ENCODE measurements at regions not wholly inside any gene's neighbourhood (a gene's known extent, or its start where the extent isn't known, plus 50 kb on each side); places are given as distances from the start of the nearest gene placed in this dataset.

DNA sequence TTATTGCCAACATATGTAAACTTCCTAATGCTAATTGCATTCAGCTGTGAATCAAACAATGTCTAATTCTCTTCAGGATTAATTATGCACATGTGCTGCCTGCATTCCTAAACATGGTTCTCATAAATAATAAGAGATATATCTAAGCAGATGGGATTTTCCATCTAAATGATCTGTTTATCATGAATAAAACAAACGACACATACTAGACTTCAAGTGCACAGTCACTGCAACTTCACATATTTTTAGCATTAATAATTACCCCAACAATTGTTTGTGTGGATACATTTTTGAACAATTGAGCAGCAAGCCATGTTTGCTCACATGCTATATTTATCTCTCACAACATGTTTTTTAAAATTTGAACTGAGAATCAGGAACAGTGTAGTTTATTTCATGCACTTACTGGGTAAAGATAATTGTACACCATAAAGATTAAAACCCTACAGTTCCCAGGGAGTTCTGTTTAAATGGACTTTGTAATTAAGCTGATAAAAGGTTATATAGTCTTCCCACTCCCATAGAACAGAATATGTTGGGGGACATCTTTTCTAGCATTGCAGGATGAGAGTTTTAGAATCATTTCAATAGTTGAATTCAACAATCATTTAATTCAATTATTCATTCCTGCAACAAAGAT lies 378.5 kb downstream of the MDFIC start:
- H3K27me3 ChIP-seq: no peaks in the 10 kb centered on the region
- H3K27ac ChIP-seq: no peak overlapping the region
- H3K9me3 ChIP-seq: no peaks in the 10 kb centered on the region
- no peak for DNase-seq
- TF ChIP-seq POLR2A (IDR thresholded peaks at IDR 0.05): no peak
- TF ChIP-seq, protein P1, sequence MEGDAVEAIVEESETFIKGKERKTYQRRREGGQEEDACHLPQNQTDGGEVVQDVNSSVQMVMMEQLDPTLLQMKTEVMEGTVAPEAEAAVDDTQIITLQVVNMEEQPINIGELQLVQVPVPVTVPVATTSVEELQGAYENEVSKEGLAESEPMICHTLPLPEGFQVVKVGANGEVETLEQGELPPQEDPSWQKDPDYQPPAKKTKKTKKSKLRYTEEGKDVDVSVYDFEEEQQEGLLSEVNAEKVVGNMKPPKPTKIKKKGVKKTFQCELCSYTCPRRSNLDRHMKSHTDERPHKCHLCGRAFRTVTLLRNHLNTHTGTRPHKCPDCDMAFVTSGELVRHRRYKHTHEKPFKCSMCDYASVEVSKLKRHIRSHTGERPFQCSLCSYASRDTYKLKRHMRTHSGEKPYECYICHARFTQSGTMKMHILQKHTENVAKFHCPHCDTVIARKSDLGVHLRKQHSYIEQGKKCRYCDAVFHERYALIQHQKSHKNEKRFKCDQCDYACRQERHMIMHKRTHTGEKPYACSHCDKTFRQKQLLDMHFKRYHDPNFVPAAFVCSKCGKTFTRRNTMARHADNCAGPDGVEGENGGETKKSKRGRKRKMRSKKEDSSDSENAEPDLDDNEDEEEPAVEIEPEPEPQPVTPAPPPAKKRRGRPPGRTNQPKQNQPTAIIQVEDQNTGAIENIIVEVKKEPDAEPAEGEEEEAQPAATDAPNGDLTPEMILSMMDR (IDR thresholded peaks at IDR 0.05): no peak
- no peaks in the 10 kb centered on the region for H3K4me1 ChIP-seq
- no peaks in the 10 kb centered on the region for H3K36me3 ChIP-seq
- whole genome bisulfite sequencing, 2 donors: 67 to 82% methylated on average over 1 of the region's 1 CpG
- intact Hi-C loops (cut with DNase I): no loop called here
- no peak overlapping the region for H3K4me3 ChIP-seq (replicated peaks in 1 of 3)

DNA sequence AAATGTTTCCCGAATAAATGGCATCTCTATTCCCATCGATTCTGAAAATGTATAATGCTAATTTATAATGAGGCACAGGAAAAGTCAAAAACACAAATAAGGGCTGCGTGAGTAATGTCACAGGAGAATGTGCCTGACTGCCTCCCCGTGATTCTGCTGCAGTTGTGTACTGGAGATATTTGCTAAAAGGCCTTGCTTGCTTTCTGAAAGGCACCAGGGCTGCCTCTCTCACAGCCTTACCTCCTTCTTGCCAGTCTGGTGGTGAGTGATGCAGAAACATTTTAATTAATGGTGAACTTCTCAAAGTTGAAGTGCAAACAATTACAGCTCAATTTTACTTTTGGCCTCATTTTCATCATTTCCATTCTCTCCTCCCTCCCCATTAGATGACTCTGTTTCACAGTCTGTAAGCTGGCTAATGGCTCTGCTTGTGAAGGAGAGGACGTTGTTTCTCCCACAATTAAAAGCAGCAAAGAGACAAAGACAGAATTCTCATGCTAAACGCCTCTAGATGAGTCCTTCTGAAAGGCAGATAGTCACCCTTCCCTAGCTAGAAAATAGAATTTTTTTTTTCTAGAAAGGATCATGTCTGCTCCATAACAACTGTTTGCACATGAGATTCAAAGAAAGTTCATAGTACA lies 377.6 kb downstream of the MDFIC start:
- H3K4me1 ChIP-seq: no peaks in the 10 kb centered on the region
- TF ChIP-seq, protein P1 (IDR thresholded peaks at IDR 0.05): no peak
- TF ChIP-seq POLR2A (IDR thresholded peaks at IDR 0.05): no peak
- no peak for DNase-seq
- H3K27ac ChIP-seq: no peak overlapping the region
- H3K27me3 ChIP-seq: no peaks in the 10 kb centered on the region
- intact Hi-C loops (cut with DNase I): no loop called here
- H3K9me3 ChIP-seq: no peaks in the 10 kb centered on the region
- 74 to 75% methylated on average over 6 of the region's 6 CpGs for WGBS, 2 donors
- no peaks in the 10 kb centered on the region for H3K36me3 ChIP-seq
- no peak overlapping the region for H3K4me3 ChIP-seq (replicated peaks in 1 of 3)

DNA sequence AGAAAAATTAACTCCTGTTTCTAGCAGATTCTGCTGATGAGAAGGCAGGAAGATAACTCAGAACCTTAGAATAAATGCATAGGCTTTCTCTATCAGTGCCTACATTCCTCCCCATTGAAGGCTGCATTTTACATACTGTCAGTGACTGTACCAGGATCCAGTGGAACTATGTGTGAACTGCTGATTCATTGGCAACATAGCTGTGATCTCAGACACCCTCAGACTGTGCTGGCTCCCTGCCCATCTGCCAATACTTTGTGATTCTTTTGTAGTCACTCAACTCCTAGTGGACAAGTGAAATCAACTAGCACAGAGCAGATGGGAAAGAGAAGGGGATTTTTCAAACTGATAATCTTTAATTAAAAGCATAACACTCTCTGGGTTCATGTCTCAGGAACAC lies 375.8 kb downstream of the MDFIC start:
- no peaks in the 10 kb centered on the region for H3K4me1 ChIP-seq
- H3K9me3 ChIP-seq: no peaks in the 10 kb centered on the region
- no peak overlapping the region for H3K4me3 ChIP-seq (replicated peaks in 1 of 3)
- TF ChIP-seq, protein P1 (IDR thresholded peaks at IDR 0.05): no peak
- no peak for TF ChIP-seq POLR2A (IDR thresholded peaks at IDR 0.05)
- no peaks in the 10 kb centered on the region for H3K27me3 ChIP-seq
- intact Hi-C loops (cut with DNase I): no loop called here
- no peaks in the 10 kb centered on the region for H3K36me3 ChIP-seq
- DNase-seq: peak; percentile 36 to 41
- no peak overlapping the region for H3K27ac ChIP-seq

DNA sequence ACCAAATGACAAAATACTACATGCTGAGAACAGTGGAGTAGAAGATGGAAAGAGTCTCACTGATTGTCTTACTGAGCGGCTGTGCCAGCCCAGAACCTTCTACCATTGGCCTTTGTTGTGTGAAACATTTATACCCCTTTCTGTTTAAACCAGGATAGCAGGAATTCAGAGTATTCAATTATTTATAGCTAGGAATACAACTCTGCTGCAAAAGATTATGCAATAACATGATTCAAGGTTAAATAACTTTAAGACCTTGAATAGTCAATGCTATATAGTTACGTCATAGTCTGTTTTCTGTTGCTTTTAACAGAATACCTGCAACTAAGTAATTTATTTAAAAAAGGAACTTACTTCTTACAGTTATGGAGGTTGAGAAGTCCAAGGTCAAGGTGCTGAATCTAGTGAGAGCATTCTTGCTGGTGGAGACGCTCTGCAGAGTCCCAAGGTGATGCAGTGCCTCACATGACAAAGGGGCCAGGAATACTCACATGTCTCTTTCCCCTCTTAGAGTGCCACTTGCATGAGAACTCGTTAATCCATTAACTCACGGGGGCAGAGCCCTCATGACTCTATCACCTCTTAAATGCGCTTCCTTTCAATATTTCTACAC lies 371.8 kb downstream of the MDFIC start:
- no peak overlapping the region for H3K27ac ChIP-seq
- H3K36me3 ChIP-seq: no peaks in the 10 kb centered on the region
- H3K27me3 ChIP-seq: no peaks in the 10 kb centered on the region
- TF ChIP-seq, protein P1 (IDR thresholded peaks at IDR 0.05): no peak
- TF ChIP-seq POLR2A (IDR thresholded peaks at IDR 0.05): no peak
- WGBS, 2 donors: 72 to 75% methylated on average over 6 of the region's 6 CpGs
- DNase-seq: no peak
- intact Hi-C loops (cut with DNase I): no loop called here
- no peak overlapping the region for H3K4me3 ChIP-seq (replicated peaks in 1 of 3)
- no peaks in the 10 kb centered on the region for H3K9me3 ChIP-seq
- H3K4me1 ChIP-seq: no peaks in the 10 kb centered on the region

DNA sequence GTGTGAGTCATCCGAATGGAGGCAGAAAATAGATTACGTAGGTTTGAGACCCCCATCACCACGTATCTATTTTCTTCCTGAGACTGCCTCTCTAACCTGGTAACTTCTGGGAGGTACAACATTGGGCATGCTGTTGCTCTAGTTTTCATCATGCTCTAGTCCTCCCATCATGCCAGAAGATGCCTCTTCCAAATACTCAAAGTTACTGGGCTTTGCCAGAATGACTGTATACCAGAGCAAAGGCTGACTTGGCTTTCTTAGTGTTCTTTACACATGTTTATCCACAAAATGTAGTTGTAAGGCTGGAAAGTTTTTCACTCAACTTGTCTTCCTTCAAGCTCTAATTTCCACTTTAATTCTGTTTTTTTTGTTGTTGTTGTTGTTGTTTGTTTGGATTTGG lies 370.5 kb downstream of the MDFIC start:
- TF ChIP-seq, protein P1 (IDR thresholded peaks at IDR 0.05): no peak
- TF ChIP-seq POLR2A (IDR thresholded peaks at IDR 0.05): no peak
- Histone ChIP-seq H3K4me3 (replicated peaks in 1 of 3) (no peak overlapping the region), H3K27me3 (no peaks in the 10 kb centered on the region), H3K4me1 (no peaks in the 10 kb centered on the region), H3K27ac (no peak overlapping the region), H3K9me3 (no peaks in the 10 kb centered on the region), H3K36me3 (no peaks in the 10 kb centered on the region)
- intact Hi-C loops (cut with DNase I): no loop called here
- DNase-seq: no peak
- 92 to 98% methylated on average over 3 of the region's 3 CpGs for WGBS, 2 donors
